K562 (cell line): ENCODE measurements at regions not wholly inside any gene's neighbourhood (a gene's known extent, or its start where the extent isn't known, plus 50 kb on each side); places are given as distances from the start of the nearest gene placed in this dataset.

Experiments
- CC2D1A ChIP-seq: fragments of 450-650 bp; IDR thresholded peaks from 2 replicates; pipeline ENCODE4 v1.6.1; 2017; ENCODE audit warnings: mild to moderate bottlenecking
- E2F3 ChIP-seq: fragments of 250-450 bp; sonication (Bioruptor Pico); IDR thresholded peaks from 2 replicates; pipeline ENCODE4 v1.4.0; 2020; ENCODE audit warnings: mild to moderate bottlenecking
- ELF2 ChIP-seq: fragments of 250-450 bp; sonication (Bioruptor Pico); IDR thresholded peaks from 2 replicates; pipeline ENCODE4 v1.5.0; 2021; ENCODE audit warnings: mild to moderate bottlenecking
- ETS1 ChIP-seq: conservative IDR thresholded peaks from 2 replicates; pipeline ENCODE4 v1.6.1; 2011; ENCODE audit warnings: low read depth, mild to moderate bottlenecking, low read length; ENCODE audit not compliant: control insufficient read depth
- KLF16 ChIP-seq: IDR thresholded peaks from 2 replicates; pipeline ENCODE4 v1.6.1; 2016; ENCODE audit warnings: antibody characterized with exemption
- NR0B1 ChIP-seq: fragments of 450-650 bp; IDR thresholded peaks from one replicate; pipeline ENCODE4 v1.6.1; 2018; ENCODE audit warnings: mild to moderate bottlenecking, moderate library complexity; ENCODE audit not compliant: partially characterized antibody
- POLR3G ChIP-seq: IDR thresholded peaks from 2 replicates; pipeline ENCODE4 v1.6.1; 2011; ENCODE audit not compliant: insufficient read length, insufficient replicate concordance; ENCODE audit errors: extremely low read depth
- SRSF7 ChIP-seq: fragments of 200-400 bp; formaldehyde crosslinking; optimal IDR thresholded peaks from 2 replicates; pipeline ENCODE3; 2017; ENCODE audit warnings: mild to moderate bottlenecking, low read depth, low read length
- ZC3H4 ChIP-seq: sonication (generic); formaldehyde crosslinking; IDR thresholded peaks from 2 replicates; pipeline ENCODE4 v1.9.0; 2021; ENCODE audit warnings: missing genetic modification reagents, borderline replicate concordance
- ZNF79 ChIP-seq: fragments of 250-450 bp; sonication (Bioruptor Pico); IDR thresholded peaks from 2 replicates; pipeline ENCODE4 v1.4.0; 2020; ENCODE audit warnings: low read depth, mild to moderate bottlenecking, moderate library complexity

DNA sequence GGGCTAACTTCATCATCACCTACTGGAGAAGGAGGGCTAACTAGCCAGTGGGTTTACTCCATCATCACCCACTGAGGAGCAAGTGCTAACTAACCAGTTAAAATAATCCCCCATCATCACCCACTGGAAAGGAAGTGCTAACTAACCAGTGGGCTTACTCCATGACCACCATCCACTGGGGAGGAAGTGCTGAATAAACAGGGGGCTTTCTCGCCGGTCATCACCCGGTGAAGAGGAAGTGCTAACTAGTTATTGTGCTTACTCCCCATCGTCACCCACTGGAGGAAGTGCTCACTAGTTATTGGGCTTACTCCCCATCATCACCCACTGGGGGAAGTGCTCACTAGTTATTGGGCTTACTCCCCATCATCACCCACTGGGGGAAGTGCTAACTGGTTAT, 124.4 kb upstream of the SALL3 start (continued):
- no peak for TF ChIP-seq CC2D1A
- no peak for TF ChIP-seq POLR3G
- no peak for TF ChIP-seq ETS1
- no peak for TF ChIP-seq NR0B1
- no peak for TF ChIP-seq ZNF79 (CRISPR knock-in tag)
- TF ChIP-seq E2F3 (CRISPR knock-in tag), result no peak
- TF ChIP-seq SRSF7, result no peak
- TF ChIP-seq KLF16, result no peak
- no peak for TF ChIP-seq ELF2 (CRISPR knock-in tag)
- no peak for TF ChIP-seq ZC3H4 (CRISPR knock-in tag)
- TF ChIP-seq, all 486 proteins: peak for 0
